Activated CD8-positive, alpha-beta memory T cell treated with anti-CD3 and anti-CD28 coated beads for 48 hours (primary cell): ENCODE measurements at regions not wholly inside any gene's neighbourhood (a gene's known extent, or its start where the extent isn't known, plus 50 kb on each side); places are given as distances from the start of the nearest gene placed in this dataset.
"Not testable (repeated sequence)": the region's sequence is repeated elsewhere in the genome, so short reads cannot be mapped to it uniquely, and the experiment has no call there.

Experiments
- DNase-seq, 3 experiments: peaks; one replicate each; pipeline ENCODE4 v3.0.0-alpha.2; 2020; ENCODE audit warnings: low read depth in 2 of 3, low spot score in 2 of 3

DNA sequence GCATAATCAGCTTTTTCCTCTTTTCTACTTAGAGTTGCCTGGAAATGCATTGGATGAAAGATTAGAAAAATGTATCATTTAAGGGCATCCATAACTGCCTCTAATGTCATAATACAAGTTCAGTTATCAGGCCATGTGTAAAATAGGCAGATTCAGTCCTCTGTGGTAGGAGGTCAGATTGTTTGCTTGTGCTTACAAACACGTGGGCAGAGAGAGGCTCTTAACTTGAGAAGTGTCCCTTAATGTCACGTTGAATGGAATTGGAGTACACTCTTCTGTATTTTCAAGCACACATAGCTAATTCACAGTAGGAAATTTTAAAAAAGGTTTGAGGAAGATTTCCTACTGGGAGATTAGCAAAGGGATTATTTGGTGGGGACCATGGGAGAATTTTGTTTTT lies 359.8 kb upstream of the MTPN start:
- no peak for DNase-seq

DNA sequence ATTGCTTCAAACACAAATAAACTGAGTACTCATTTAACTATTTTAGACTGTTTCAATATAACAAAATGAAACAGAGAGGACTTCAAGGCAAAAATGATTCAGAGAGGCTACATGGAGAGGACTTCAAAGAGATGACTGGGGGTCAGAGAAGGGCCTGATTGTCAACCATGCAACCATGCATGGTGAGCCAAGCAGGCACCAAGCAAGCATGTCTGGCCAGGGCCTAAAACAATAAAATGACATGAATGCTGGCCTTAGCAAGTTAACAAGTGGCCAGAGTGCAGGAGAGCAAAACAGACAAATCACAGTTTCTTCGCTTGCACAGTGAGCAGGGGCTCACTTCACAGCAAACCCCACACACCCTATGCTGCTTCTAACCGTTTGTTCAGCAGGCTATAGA lies 356.5 kb upstream of the MTPN start:
- DNase-seq: no peak

DNA sequence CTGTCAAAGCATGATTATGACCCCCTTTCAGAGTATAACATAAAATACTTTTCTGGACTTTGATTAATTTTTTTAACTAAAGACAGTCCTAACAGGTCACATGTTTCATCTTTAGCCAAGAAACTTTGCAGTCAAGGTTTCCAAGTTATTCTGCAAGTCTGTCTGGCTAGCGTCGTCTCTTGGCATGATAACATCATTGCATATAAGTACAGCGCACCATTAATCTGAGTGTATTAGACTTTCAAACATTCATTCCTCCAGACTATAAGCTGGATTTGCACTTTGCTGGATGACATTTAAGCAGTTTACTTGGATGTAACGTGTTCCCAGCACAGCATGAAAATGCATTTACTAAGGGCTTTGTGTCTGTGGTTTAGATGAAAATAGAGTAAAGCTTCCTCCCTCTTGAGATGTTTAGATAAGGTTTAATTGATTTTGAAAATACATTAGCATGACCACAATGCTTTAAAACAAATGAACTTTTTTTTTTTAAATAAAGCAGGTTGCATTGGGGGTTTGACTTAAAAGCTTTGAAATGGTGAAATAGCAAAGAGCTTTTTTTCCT lies 349.0 kb upstream of the MTPN start:
- DNase-seq: no peak

DNA sequence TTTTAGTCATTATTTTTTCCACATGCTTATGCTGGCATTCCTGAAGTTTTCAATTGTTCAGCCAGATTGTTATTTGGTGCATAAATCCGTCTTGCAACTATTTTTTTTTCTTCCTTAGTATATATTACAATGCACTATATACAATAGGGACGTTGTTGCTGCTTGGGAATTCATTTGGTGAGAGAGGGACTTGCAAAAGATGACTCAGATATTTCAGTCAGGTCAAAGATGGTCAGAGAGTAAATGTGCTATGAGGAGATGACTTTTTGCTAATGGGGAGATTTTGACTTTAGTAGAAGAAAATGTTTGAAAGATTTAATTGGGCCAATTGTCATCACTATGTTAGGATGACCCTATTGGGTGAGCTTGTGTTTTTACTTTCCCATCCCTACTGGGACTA lies 348.4 kb upstream of the MTPN start:
- DNase-seq: no peak

DNA sequence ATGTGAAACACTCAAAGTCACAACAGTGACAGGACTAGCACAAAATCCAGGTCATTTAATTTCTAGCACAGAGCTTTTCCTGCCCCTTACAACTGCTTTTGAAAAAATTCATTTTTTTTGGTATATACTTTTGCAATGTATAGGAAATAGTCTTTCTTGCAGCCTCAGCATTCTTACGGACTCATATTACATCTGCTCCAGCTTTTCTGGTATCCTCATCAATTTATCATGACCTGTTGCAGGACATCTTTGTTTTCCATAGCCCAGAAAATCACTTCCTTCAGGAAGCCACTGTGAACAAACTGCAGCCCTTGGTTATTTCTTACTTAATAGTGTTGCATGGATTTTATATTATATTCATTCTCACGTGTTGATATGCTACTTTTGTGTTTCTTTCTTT lies 347.9 kb upstream of the MTPN start:
- no peak for DNase-seq

DNA sequence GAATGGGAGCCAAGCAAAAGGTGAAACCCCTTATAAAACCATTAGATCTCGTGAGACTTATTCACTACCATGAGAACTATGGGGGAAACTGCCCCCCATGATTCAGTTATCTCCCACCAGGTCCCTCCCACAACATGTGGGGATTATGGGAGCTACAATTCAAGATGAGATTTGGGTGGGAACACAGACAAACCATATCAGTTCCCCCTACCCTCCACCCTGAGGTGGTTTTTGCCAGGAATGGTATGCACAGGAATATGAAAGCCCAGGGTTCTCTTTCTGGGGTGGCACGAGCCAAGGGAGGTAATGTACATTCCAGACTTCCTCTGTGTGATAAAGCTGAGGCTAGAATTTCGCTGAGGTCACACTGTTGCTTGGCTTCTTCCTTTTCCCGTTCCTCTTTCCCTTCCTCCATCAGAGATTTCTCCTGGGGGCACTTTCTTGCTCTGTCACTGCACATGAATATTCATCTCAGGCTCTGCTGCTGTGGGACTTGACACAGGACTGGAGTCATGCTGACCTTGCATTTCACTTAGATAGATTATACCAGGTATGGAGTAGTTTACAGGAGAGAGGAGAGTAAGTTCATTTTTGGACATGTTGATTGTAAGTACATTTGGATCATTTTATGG lies 347.0 kb upstream of the MTPN start:
- no peak for DNase-seq

DNA sequence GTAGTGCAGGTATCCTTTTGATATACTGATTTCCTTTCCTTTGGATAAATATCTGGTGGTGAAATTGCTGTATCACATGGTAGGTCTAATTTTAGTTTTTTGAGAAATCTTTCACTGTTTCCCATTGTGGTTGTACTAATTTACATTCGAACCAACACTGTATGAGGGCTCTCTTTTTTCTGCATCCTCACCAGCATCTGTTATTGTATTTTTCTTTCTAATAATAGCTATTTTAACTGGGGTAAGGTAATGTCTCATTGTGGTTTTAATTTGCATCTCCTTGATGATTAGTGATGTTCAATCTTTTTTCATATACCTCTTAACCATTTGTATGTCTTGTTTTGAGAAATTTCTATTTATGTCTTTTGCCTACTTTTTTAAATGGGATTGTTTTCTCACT lies 335.4 kb upstream of the MTPN start:
- DNase-seq: no peak

DNA sequence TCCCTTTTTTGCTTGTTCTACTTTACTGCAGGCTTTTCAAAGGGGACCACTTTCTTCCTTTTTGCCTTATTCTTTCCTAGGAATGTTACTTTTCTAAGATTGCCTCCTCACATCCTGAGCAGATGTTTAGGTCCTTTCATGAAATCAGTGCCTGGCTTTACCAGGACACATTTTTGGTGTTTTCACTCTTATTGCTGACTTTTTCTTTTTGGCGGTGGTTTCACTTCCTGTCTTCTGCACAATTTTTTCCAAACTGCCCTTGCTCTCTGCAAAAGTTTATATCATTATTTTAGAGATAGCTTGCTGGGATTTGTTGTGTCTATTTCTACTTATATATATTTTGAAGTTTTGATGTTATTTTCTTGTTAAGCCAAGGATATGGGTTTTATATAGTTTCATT lies 332.2 kb upstream of the MTPN start:
- no peak for DNase-seq

DNA sequence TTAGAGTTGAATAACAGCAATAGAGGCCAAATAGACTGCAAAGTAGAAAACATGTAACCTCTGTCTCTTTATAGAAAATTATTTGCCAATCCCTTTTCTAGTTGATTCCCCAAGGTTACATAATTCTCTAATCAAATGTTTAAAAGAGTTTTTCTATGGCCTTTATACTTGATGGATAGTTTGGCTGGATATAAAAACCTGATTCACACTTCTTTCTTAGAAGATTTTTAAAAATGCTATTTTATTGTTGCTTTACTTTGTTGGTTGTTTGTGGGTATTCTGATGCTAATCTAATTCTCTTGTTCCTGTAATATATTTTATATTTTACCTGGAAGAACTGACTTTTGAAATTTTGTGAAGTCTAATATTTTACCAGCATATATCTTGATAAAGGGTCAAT lies 331.1 kb upstream of the MTPN start:
- no peak for DNase-seq

DNA sequence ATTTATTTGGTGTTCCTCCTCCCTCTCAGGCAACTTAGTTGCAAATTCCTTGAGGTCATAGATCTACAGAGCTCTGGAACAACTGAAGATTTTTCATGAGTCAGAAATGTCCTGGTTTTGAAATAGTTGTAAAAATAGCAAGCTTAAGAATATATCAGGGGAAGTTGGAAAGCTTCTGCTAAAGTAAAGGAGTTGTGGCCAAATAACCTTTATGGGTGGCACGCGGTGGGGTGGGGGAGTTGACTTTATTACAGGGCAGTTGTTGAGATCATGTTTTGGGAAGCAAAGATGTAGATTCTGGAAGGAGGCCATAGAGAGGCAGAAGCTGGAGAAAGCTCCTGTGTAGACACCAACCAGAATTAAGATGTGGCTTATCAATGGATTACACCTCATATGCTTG lies 326.0 kb upstream of the MTPN start:
- no peak for DNase-seq

DNA sequence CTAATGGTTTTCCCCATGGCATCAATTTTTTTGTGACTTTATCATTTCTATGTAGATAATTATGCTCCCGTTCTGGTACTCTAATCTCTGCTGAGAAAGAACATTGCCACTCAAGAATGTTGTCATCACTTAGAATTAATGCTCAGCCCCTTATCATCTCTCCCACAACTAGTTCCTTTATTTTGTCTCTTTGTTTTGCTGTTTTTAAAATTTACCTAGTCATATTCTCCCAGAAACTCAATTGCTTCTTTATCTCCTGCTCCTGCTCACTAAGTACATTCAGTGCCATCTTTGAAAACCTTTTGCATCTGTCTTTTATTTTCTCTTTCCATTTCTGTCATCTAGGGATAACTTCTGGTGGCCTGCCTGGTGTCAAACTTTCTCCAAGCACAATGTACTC lies 324.9 kb upstream of the MTPN start:
- no peak for DNase-seq

DNA sequence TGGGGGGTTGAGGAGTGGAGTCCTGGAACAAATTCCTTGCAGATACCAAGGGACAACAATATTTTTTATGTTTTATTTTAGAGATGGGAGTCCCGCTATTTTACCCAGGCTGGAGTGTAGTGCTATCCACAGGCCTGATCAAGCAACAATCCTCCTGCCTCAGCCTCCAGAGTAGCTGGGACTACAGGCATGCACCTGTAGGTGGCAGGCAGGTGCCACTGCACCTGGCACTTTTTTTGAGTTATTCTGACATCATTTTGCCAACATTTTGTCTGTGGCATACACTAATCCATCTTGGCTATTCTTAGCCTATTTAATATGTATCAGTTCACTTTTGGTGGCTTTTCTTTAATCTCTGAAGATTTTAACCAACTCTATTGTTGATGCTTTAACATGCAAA lies 317.8 kb upstream of the MTPN start:
- DNase-seq: no peak

DNA sequence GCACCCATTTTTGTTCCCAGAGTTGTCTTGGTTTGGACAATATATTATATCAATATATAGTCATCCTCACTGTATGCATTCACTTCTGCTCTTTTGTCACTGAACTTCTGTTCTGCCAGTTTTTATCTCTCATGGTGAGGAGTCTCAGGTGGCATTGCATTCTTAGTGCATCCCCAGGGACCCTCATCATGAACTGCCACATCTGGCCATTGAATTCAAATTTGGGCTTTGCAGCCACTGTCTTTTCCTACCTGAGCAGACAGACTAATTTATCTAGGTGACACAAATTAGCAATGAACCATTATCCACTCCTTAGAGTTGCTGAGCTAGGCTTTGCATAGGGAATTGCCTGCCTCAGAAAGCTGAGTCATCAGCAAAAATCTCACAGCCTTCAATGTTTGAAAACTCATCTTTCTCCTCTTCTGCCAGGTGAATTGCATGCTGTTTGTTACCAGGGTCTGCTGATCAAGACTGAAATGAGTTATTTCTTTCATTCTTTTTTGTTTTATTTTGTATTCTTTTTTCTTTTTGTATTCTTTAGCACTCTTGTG lies 316.8 kb upstream of the MTPN start:
- DNase-seq: no peak

DNA sequence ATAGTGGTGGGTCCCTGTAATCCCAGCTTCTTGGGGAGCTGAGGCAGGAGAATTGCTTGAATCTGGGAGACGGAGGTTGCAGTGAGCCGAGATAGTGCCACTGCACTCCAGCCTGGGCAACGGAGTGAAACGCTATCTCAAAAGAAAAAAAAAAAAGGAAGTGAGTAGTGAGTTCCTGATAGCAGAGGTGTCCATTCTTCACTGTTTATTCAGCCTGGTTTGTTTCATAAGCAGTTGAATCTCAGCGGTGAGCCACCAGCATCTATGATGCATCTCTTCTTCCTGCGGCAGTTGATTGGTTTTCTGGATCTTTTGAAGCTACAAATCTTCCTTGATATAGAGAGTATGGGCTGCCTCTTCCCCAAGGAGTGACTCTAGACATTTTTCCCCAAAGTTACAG lies 316.1 kb upstream of the MTPN start:
- no peak for DNase-seq

DNA sequence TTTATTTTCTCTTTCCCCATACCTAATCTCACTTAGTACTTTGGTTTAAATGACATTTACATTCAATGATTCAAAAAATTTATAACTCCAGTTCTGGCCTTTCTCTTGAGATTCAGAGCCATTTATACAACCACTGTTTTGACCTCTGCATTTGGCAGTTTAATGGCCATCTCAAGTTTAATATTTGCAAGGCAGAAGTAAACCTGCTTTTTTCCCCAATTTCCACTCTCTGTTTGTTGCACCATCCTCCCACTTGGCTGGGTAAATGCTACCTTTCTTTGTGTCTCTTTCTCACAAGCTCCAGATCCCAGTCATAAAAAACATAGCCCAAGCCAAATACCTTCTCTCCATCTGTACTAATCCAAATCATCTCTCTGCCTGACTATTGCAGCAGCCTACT lies 315.2 kb upstream of the MTPN start:
- DNase-seq: no peak

DNA sequence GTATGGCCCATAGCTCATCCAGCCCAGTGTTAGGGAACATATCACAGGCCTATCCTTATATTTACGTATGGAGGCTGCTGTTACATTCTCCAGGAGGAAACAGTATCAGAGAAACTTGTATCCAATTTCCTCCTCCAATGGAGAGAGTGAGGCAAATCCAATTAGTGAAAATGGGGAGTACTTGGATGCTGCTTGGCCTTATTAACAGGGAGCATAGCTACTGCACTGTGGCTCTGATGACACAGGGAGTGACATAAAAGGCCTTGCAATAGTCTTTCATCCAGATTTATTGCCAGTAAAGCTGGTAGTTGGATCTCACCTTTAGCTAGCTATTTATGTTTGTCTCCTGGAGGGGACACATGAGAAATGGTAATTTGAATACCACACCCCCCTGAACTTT lies 313.2 kb upstream of the MTPN start:
- no peak for DNase-seq

DNA sequence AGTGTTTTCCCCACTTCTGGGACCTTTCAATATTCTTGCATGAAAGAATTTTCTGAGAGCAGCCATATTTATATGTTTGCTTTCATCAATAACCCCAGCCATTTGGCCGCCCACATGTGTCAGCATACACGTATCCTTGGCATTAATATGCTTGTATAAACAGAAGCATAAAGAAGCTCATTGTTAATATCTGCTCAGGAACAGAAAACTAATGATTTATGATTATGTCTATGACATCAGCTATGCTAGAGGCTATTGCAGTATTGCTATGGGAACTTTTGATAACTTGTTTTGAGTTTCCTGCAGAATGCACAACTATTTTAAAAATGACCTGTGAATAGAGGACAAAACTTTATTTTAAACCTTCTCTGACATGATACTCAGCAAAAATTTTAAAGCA lies 300.9 kb upstream of the MTPN start:
- DNase-seq: no peak

DNA sequence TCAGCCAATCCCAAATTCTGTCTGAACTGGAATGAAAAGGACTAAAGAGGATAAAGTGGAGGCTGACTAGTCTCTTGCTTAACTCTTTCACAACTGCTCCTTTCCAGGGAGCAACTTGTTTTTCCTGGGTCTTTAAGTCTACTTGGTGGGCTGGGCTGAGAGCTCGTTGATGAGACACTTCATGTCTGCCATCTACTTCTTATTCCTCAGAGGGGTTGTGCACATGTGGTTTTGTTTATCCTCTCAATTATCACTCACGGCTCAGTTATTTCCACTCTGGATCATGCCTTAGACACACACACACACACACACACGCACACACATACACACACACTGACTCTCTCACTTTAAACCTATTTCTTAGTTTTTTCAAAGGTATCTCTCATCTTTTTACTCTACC lies 298.6 kb upstream of the MTPN start:
- DNase-seq: no peak

DNA sequence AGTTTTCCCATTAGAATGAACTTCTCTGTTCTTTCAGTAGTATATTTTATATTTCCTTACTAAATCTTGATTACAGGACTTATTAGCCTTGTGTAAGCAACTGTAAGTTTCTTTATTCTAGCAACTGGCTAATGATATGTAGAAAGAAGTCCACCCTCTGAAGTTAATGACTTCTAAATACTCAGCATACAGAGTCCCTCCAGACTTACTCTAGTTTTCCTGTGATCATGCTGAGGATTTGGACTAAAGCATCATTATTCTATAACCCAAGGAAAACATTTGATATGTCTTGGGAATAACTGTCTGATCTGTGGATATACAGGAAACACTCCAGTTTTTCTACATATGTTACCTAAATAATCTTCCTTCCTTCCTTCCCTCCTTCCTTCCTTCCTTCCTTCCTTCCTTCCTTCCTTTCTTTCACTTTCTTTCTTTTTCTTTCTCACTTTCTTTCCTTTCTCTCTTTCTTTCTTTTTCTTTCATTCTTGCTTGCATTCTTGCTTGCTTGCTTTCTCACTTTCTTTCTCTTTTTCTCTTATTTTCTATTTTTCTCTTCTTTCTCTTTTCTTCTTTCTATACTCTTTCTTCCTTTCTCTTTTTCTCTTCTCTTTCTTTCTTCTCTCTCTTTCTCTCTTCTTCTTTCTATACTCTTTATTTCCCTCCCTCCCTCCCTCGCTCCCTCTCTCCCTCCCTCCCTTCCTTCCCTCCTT lies 297.6 kb upstream of the MTPN start:
- DNase-seq: no peak

DNA sequence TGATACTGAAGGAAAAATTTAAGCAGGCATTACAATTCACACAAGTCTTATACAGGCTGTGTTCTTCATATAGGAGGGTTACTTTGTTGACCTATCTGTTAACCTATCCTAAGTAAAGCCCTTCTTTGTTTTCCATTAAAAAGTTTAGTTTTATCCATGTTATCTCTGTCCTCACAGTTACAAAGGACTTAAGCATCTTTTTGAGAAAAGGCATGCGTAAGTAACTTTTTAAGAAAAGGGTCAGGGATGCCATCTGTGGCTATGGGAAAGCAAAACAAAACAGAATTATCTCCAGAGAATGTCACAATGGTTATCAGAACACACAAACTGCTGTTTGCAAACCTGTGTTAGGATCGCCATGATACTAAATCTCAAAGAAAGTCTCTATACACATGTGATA lies 295.8 kb upstream of the MTPN start:
- no peak for DNase-seq

DNA sequence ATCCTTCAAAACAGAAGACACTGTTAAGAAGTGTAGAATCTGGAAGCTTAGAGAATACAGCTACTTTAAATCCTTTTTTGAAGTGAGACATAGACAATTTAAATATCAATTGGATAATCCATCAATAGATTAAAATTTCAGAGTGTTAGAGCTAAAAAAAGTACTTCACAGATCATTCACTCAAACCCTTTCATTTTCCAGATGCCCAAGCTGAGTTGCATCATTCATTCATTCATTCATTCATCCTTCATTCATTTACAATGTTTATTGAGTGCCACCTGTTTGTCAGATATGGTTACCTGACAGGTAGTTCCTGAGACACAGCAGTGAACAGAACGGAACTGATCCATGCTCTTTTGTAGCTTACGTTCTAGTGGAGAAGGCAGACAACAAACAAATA lies 290.7 kb upstream of the MTPN start:
- no peak for DNase-seq

DNA sequence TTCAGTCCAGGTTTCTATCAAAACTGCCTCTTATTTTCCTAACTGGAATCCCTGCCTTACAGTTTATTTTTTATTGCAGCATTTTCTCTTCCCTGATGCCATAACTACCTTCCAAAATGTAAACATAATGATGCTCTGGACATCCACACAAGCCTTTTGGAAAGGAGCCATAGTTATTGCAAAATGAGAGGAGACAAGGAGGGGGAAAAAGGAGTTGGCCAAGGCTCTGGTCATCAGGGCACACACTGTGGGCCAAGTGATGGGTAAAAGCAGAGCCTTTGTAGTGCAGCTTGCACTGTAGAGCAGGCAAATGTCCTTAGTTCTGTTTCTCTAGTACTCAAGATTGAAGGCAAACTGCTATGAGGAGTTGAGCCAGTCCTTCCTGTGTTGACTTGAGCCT lies 289.3 kb upstream of the MTPN start:
- no peak for DNase-seq

DNA sequence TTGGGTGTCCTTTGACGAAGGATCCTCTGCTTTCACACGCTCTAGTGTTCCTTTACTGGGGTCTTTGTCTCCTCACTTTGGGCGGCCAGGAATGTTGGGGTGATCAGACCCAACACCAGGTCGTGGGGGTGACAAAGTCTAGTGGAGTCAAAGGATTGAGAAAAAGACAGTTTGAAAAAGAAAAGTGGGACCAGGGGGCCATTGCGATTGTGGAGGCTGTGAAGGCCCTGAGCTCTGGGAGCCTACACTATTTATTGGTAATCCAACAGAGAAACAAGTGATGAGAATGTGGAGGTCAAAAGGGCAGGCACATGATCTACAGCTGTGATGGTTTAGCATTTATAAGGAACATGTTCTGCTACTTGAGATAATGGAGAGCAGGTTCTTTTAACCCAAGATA lies 287.1 kb upstream of the MTPN start:
- not testable (repeated sequence) for DNase-seq
